Endothelial cell of umbilical vein (primary cell): ENCODE measurements at regions not wholly inside any gene's neighbourhood (a gene's known extent, or its start where the extent isn't known, plus 50 kb on each side); places are given as distances from the start of the nearest gene placed in this dataset.

ENCODE experiments used
- BruUV-seq: library from RNA; stranded (reverse); fragments of 400-500 nt; replicated peaks from 2 replicates; lab custom pipeline; 2021; lab: Mats Ljungman, UMichigan
- CTCF ChIA-PET: fragments of 300-600, 350-600 bp; sonication (Branson Sonifier 250); formaldehyde crosslinking; loops from one replicate; lab custom pipeline; 2021; ENCODE audit warnings: antibody characterized with exemption, inconsistent platforms; lab: Charles Lee
- POLR2A ChIA-PET: fragments of 300-600, 350-600 bp; sonication (Branson Sonifier 250); formaldehyde crosslinking; loops from one replicate; lab custom pipeline; 2021; ENCODE audit warnings: antibody characterized with exemption, inconsistent platforms; lab: Charles Lee
- DNase-seq: peaks from one replicate; pipeline ENCODE4 v3.0.0-alpha.2; 2011; ENCODE audit warnings: low read depth, low spot score
- FAIRE-seq: peaks from 2 replicates; lab custom pipeline; 2011; peaks lifted over from hg19 to GRCh38; lab: Jason Lieb, UNC
- H2AFZ ChIP-seq: 2 replicates; pipeline ENCODE4 v1.6.0; 2012; ENCODE audit warnings: low read depth, low read length, control low read depth, inconsistent platforms
- H3K27ac ChIP-seq: 2 replicates; pipeline ENCODE4 v1.5.1; 2011; ENCODE audit warnings: low read depth, mild to moderate bottlenecking, control low read depth, low read length, moderate library complexity; ENCODE audit not compliant: insufficient read depth
- H3K27me3 ChIP-seq, 2 experiments: 2 replicates each; pipeline versions ENCODE4 v1.6.0 to v1.6.1; 2011; ENCODE audit warnings: low read length in 2 of 2, mixed read lengths in 1 of 2; ENCODE audit not compliant: control insufficient read depth in 2 of 2, insufficient read depth in 2 of 2
- H3K36me3 ChIP-seq, 2 experiments: 2 replicates in 1 of 2; 3 replicates in 1 of 2; pipeline ENCODE4 v1.5.1; 2011; ENCODE audit warnings: low read length in 2 of 2, mild to moderate bottlenecking in 1 of 2, moderate library complexity in 1 of 2; ENCODE audit not compliant: control insufficient read depth in 2 of 2, insufficient read depth in 2 of 2; ENCODE audit errors: extremely low read depth in 1 of 2
- H3K4me1 ChIP-seq: 3 replicates; pipeline ENCODE4 v1.5.1; 2011; ENCODE audit warnings: mild to moderate bottlenecking, low read length; ENCODE audit not compliant: control insufficient read depth, insufficient read depth; ENCODE audit errors: extremely low read depth
- H3K4me2 ChIP-seq: 2 replicates; pipeline ENCODE4 v1.6.1; 2011; ENCODE audit warnings: low read length, control low read depth, mixed read lengths; ENCODE audit not compliant: insufficient read depth
- H3K4me3 ChIP-seq, 3 experiments: fragments of 200-600 bp in 1 of 3; sonication (generic), shearing (Covaris generic) in 1 of 3; replicated peaks in 1 of 3; 2 replicates each; pipeline ENCODE4 v1.5.1; 2011 to 2016; ENCODE audit warnings: control low read depth in 3 of 3, low read length in 3 of 3, mild to moderate bottlenecking in 2 of 3, inconsistent platforms in 1 of 3, low read depth in 1 of 3, moderate library complexity in 1 of 3; ENCODE audit not compliant: insufficient read depth in 1 of 3
- H3K79me2 ChIP-seq: 2 replicates; pipeline ENCODE4 v1.6.0; 2012; ENCODE audit warnings: low read length, inconsistent platforms; ENCODE audit not compliant: control insufficient read depth, insufficient read depth
- H3K9ac ChIP-seq: replicated peaks from 2 replicates; pipeline ENCODE3; 2011; ENCODE audit warnings: low read length, control low read depth; ENCODE audit not compliant: insufficient read depth; ENCODE audit errors: extremely low read depth
- H3K9me1 ChIP-seq: replicated peaks from 3 replicates; pipeline ENCODE4 v1.6.0; 2011; ENCODE audit warnings: mild to moderate bottlenecking, low read length; ENCODE audit not compliant: control insufficient read depth, insufficient read depth; ENCODE audit errors: extremely low read depth
- H3K9me3 ChIP-seq: replicated peaks from 2 replicates; pipeline ENCODE4 v1.5.1; 2012; ENCODE audit warnings: low read length, inconsistent platforms; ENCODE audit not compliant: control insufficient read depth, insufficient read depth
- H4K20me1 ChIP-seq: replicated peaks from 2 replicates; pipeline ENCODE3; 2011; ENCODE audit warnings: mild to moderate bottlenecking, low read length; ENCODE audit not compliant: control insufficient read depth, insufficient read depth; ENCODE audit errors: extremely low read depth
- EZH2 ChIP-seq: IDR thresholded peaks from 2 replicates; pipeline ENCODE4 v1.6.1; 2012; ENCODE audit warnings: borderline replicate concordance, low read depth, mild to moderate bottlenecking, moderate library complexity, low read length, inconsistent platforms; ENCODE audit not compliant: severe bottlenecking
- FOS ChIP-seq: IDR thresholded peaks from 2 replicates; pipeline ENCODE4 v1.6.1; 2011; ENCODE audit warnings: mild to moderate bottlenecking, low read length, moderate library complexity, borderline replicate concordance; ENCODE audit not compliant: insufficient read depth
- GATA2 ChIP-seq: IDR thresholded peaks from 2 replicates; pipeline ENCODE4 v1.7.0; 2011; ENCODE audit warnings: low read depth, mild to moderate bottlenecking, moderate library complexity, mixed read lengths, low read length; ENCODE audit not compliant: insufficient read length, insufficient read depth
- JUN ChIP-seq: IDR thresholded peaks from 2 replicates; pipeline ENCODE4 v1.6.1; 2011; ENCODE audit warnings: borderline replicate concordance, low read depth; ENCODE audit not compliant: insufficient read length, insufficient read depth
- MYC ChIP-seq: IDR thresholded peaks from one replicate; pipeline ENCODE4 v1.6.1; 2011; ENCODE audit warnings: mild to moderate bottlenecking, low read depth, low read length
- POLR2A ChIP-seq: IDR thresholded peaks from 2 replicates; pipeline ENCODE4 v1.6.1; 2012; ENCODE audit warnings: low read depth, mild to moderate bottlenecking, control low read depth, low read length
- POLR2AphosphoS5 ChIP-seq: IDR thresholded peaks from 2 replicates; pipeline ENCODE4 v1.6.1; 2012; ENCODE audit warnings: low read depth, mild to moderate bottlenecking, control low read depth, low read length, moderate library complexity; ENCODE audit not compliant: insufficient read depth
- dilution Hi-C: fragments of 300-500 bp; cut with MboI; formaldehyde crosslinking; loops from one replicate; pipeline ENCODE4 v1.15.0; 2019; ENCODE audit warnings: low sequenced_read_pairs; ENCODE audit not compliant: extremely low pct_ligation_motif_present
- intact Hi-C: fragments of 100-400 bp; cut with micrococcal nuclease; formaldehyde crosslinking; loops from one replicate; pipeline ENCODE4 v1.10.0; 2022
- TF ChIP-seq, protein P1 (sequence below), 2 donors: IDR thresholded peaks; 1 replicate in 1 of 2; 2 replicates in 1 of 2; pipeline ENCODE4 v1.5.1; 2011; ENCODE audit warnings: low read length in 2 of 2, mild to moderate bottlenecking in 2 of 2, moderate library complexity in 2 of 2, control low read depth in 1 of 2, inconsistent platforms in 1 of 2, low read depth in 1 of 2; ENCODE audit not compliant: insufficient read depth in 1 of 2; ENCODE audit errors: extremely low read depth in 1 of 2
- TF ChIP-seq, protein P2 (sequence below): IDR thresholded peaks from 2 replicates; pipeline ENCODE4 v1.6.1; 2011; ENCODE audit not compliant: insufficient read depth, insufficient read length

DNA sequence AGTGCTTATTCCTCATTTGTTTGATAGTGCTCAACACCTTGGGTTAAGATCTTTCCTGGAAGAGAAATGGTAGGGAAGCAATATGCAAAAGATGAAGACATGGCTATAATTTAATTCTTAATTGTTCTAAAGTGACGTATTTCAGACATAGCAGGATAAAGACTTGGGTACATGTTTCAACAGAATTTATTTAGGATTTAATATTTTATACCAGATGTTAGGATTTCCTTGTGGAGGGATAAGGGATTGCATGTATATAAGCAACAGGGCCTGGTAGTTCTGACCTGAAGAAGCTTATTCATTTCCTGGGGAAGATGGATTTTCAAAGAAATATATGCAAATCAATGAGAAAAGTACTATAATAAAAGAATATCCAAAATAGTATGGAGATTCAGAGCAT is 163.8 kb downstream of the FAT3 start:
- no peak overlapping the region for H3K27ac ChIP-seq
- H3K79me2 ChIP-seq, result no peaks in the 10 kb centered on the region
- H3K27me3 ChIP-seq, result no peaks in the 10 kb centered on the region
- H4K20me1 ChIP-seq, result no peaks in the 10 kb centered on the region
- no peaks in the 10 kb centered on the region for H3K4me1 ChIP-seq
- no peak overlapping the region for H3K4me3 ChIP-seq
- no peak overlapping the region for H3K9ac ChIP-seq
- CTCF ChIA-PET, result no interaction called here
- dilution Hi-C loops, result no loop called here
- POLR2A ChIA-PET, result no interaction called here
- no peak for FAIRE-seq
- H3K36me3 ChIP-seq, result no peaks in the 10 kb centered on the region
- TF ChIP-seq, protein P1, sequence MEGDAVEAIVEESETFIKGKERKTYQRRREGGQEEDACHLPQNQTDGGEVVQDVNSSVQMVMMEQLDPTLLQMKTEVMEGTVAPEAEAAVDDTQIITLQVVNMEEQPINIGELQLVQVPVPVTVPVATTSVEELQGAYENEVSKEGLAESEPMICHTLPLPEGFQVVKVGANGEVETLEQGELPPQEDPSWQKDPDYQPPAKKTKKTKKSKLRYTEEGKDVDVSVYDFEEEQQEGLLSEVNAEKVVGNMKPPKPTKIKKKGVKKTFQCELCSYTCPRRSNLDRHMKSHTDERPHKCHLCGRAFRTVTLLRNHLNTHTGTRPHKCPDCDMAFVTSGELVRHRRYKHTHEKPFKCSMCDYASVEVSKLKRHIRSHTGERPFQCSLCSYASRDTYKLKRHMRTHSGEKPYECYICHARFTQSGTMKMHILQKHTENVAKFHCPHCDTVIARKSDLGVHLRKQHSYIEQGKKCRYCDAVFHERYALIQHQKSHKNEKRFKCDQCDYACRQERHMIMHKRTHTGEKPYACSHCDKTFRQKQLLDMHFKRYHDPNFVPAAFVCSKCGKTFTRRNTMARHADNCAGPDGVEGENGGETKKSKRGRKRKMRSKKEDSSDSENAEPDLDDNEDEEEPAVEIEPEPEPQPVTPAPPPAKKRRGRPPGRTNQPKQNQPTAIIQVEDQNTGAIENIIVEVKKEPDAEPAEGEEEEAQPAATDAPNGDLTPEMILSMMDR (IDR thresholded peaks at IDR 0.05; ENCODE audit: extremely low read depth in 1 of 2, insufficient read depth in 1 of 2, low read depth in 1 of 2, low read length in 2 of 2), result no peak
- TF ChIP-seq, protein P2, sequence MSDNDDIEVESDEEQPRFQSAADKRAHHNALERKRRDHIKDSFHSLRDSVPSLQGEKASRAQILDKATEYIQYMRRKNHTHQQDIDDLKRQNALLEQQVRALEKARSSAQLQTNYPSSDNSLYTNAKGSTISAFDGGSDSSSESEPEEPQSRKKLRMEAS, result no peak
- no peak for TF ChIP-seq POLR2A
- no peak for TF ChIP-seq EZH2
- TF ChIP-seq GATA2, result no peak
- TF ChIP-seq POLR2AphosphoS5, result no peak
- no peak for TF ChIP-seq JUN
- no peak for TF ChIP-seq FOS
- TF ChIP-seq MYC, result no peak
- DNase-seq, result no peak
- no peak overlapping the region for H3K4me2 ChIP-seq
- no TSS peak for BruUV-seq
- no peaks in the 10 kb centered on the region for H3K9me1 ChIP-seq
- no peaks in the 10 kb centered on the region for H3K9me3 ChIP-seq
- no peak overlapping the region for H2AFZ ChIP-seq
- intact Hi-C loops, result loop anchor here (10.0 kb wide), 1 partner anchor 164 kb away; the partner anchor contains the start of gene FAT3
